ENCODE measurements at regions not wholly inside any gene's neighbourhood (a gene's known extent, or its start where the extent isn't known, plus 50 kb on each side); places are given as distances from the start of the nearest gene placed in this dataset.

DNA sequence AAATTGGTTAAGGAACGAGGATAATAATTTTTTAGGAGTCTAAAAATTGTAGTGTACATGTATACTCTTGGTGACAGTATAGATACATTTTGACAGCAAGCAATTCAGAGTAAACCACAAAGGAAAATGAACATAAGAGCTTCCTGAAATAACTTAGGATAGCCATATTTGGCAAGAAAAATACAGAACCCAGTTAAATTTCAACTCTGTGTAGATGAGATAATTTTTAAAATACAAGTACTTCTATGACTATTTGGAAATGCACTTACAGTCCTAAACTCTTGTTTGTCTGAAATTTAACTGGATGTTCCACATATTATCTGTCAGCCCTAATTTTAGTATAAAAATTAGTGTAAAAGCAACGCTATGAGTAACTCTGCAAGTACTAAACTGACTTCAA, 124.4 kb upstream of the PCDH18 start:
- no peaks in the 10 kb centered on the region for H4K20me1 ChIP-seq (replicated peaks; ENCODE audit: insufficient read depth)
- no peak overlapping the region for H3K27ac Mint-ChIP-seq
- H3F3A ChIP-seq (replicated peaks; ENCODE audit: low read depth), result no peaks in the 10 kb centered on the region
- no peaks in the 10 kb centered on the region for H3K4me1 ChIP-seq (ENCODE audit: insufficient read depth)
- H3K4me3 ChIP-seq, result no peak overlapping the region
- H2AFZ ChIP-seq, result no peak overlapping the region
- H3K4me2 ChIP-seq, result no peak overlapping the region
- H3K4me1 Mint-ChIP-seq, result no peaks in the 10 kb centered on the region
- DNase-seq (ENCODE audit: low spot score) (no peak), ATAC-seq (no peak)
- H3K27me3 ChIP-seq (ENCODE audit: insufficient read depth), result no peaks in the 10 kb centered on the region
- TF ChIP-seq POLR2AphosphoS5 (IDR thresholded peaks at IDR 0.05; ENCODE audit: low read depth) (no peak), CREB1 (CRISPR knock-in tag; IDR thresholded peaks at IDR 0.05; ENCODE audit: low read depth) (no peak), EZH2 (IDR thresholded peaks at IDR 0.05; ENCODE audit: low read depth, unreplicated experiment) (no peak), ZNF114 (CRISPR knock-in tag; IDR thresholded peaks at IDR 0.05) (no peak), STAT1 (IDR thresholded peaks at IDR 0.05; ENCODE audit: unreplicated experiment) (no peak), EZH2phosphoT487 (IDR thresholded peaks at IDR 0.05; ENCODE audit: unreplicated experiment) (no peak), NANOG (IDR thresholded peaks at IDR 0.05; ENCODE audit: borderline replicate concordance) (no peak), ZNF331 (CRISPR knock-in tag; IDR thresholded peaks at IDR 0.05; ENCODE audit: low read depth) (no peak), JUNB (IDR thresholded peaks at IDR 0.05; ENCODE audit: unreplicated experiment) (no peak)
- TF ChIP-seq, protein P1, sequence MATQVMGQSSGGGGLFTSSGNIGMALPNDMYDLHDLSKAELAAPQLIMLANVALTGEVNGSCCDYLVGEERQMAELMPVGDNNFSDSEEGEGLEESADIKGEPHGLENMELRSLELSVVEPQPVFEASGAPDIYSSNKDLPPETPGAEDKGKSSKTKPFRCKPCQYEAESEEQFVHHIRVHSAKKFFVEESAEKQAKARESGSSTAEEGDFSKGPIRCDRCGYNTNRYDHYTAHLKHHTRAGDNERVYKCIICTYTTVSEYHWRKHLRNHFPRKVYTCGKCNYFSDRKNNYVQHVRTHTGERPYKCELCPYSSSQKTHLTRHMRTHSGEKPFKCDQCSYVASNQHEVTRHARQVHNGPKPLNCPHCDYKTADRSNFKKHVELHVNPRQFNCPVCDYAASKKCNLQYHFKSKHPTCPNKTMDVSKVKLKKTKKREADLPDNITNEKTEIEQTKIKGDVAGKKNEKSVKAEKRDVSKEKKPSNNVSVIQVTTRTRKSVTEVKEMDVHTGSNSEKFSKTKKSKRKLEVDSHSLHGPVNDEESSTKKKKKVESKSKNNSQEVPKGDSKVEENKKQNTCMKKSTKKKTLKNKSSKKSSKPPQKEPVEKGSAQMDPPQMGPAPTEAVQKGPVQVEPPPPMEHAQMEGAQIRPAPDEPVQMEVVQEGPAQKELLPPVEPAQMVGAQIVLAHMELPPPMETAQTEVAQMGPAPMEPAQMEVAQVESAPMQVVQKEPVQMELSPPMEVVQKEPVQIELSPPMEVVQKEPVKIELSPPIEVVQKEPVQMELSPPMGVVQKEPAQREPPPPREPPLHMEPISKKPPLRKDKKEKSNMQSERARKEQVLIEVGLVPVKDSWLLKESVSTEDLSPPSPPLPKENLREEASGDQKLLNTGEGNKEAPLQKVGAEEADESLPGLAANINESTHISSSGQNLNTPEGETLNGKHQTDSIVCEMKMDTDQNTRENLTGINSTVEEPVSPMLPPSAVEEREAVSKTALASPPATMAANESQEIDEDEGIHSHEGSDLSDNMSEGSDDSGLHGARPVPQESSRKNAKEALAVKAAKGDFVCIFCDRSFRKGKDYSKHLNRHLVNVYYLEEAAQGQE (IDR thresholded peaks at IDR 0.05; ENCODE audit: unreplicated experiment), result no peak
- TF ChIP-seq, protein P2, sequence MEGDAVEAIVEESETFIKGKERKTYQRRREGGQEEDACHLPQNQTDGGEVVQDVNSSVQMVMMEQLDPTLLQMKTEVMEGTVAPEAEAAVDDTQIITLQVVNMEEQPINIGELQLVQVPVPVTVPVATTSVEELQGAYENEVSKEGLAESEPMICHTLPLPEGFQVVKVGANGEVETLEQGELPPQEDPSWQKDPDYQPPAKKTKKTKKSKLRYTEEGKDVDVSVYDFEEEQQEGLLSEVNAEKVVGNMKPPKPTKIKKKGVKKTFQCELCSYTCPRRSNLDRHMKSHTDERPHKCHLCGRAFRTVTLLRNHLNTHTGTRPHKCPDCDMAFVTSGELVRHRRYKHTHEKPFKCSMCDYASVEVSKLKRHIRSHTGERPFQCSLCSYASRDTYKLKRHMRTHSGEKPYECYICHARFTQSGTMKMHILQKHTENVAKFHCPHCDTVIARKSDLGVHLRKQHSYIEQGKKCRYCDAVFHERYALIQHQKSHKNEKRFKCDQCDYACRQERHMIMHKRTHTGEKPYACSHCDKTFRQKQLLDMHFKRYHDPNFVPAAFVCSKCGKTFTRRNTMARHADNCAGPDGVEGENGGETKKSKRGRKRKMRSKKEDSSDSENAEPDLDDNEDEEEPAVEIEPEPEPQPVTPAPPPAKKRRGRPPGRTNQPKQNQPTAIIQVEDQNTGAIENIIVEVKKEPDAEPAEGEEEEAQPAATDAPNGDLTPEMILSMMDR (conservative IDR thresholded peaks at IDR 0.05; ENCODE audit: low read depth in 2 of 2), result no peak
- TF ChIP-seq, protein P3, sequence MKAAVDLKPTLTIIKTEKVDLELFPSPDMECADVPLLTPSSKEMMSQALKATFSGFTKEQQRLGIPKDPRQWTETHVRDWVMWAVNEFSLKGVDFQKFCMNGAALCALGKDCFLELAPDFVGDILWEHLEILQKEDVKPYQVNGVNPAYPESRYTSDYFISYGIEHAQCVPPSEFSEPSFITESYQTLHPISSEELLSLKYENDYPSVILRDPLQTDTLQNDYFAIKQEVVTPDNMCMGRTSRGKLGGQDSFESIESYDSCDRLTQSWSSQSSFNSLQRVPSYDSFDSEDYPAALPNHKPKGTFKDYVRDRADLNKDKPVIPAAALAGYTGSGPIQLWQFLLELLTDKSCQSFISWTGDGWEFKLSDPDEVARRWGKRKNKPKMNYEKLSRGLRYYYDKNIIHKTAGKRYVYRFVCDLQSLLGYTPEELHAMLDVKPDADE (IDR thresholded peaks at IDR 0.05), result no peak
- TF ChIP-seq, protein P4, sequence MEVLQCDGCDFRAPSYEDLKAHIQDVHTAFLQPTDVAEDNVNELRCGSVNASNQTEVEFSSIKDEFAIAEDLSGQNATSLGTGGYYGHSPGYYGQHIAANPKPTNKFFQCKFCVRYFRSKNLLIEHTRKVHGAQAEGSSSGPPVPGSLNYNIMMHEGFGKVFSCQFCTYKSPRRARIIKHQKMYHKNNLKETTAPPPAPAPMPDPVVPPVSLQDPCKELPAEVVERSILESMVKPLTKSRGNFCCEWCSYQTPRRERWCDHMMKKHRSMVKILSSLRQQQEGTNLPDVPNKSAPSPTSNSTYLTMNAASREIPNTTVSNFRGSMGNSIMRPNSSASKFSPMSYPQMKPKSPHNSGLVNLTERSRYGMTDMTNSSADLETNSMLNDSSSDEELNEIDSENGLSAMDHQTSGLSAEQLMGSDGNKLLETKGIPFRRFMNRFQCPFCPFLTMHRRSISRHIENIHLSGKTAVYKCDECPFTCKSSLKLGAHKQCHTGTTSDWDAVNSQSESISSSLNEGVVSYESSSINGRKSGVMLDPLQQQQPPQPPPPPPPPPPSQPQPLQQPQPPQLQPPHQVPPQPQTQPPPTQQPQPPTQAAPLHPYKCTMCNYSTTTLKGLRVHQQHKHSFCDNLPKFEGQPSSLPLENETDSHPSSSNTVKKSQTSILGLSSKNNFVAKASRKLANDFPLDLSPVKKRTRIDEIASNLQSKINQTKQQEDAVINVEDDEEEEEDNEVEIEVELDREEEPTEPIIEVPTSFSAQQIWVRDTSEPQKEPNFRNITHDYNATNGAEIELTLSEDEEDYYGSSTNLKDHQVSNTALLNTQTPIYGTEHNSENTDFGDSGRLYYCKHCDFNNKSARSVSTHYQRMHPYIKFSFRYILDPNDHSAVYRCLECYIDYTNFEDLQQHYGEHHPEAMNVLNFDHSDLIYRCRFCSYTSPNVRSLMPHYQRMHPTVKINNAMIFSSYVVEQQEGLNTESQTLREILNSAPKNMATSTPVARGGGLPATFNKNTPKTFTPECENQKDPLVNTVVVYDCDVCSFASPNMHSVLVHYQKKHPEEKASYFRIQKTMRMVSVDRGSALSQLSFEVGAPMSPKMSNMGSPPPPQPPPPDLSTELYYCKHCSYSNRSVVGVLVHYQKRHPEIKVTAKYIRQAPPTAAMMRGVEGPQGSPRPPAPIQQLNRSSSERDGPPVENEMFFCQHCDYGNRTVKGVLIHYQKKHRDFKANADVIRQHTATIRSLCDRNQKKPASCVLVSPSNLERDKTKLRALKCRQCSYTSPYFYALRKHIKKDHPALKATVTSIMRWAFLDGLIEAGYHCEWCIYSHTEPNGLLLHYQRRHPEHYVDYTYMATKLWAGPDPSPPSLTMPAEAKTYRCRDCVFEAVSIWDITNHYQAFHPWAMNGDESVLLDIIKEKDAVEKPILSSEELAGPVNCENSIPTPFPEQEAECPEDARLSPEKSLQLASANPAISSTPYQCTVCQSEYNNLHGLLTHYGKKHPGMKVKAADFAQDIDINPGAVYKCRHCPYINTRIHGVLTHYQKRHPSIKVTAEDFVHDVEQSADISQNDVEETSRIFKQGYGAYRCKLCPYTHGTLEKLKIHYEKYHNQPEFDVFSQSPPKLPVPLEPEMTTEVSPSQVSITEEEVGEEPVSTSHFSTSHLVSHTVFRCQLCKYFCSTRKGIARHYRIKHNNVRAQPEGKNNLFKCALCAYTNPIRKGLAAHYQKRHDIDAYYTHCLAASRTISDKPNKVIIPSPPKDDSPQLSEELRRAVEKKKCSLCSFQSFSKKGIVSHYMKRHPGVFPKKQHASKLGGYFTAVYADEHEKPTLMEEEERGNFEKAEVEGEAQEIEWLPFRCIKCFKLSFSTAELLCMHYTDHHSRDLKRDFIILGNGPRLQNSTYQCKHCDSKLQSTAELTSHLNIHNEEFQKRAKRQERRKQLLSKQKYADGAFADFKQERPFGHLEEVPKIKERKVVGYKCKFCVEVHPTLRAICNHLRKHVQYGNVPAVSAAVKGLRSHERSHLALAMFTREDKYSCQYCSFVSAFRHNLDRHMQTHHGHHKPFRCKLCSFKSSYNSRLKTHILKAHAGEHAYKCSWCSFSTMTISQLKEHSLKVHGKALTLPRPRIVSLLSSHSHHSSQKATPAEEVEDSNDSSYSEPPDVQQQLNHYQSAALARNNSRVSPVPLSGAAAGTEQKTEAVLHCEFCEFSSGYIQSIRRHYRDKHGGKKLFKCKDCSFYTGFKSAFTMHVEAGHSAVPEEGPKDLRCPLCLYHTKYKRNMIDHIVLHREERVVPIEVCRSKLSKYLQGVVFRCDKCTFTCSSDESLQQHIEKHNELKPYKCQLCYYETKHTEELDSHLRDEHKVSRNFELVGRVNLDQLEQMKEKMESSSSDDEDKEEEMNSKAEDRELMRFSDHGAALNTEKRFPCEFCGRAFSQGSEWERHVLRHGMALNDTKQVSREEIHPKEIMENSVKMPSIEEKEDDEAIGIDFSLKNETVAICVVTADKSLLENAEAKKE (CRISPR knock-in tag; IDR thresholded peaks at IDR 0.05), result no peak
- H3K4me3 Mint-ChIP-seq, result no peak overlapping the region
- H3K27ac ChIP-seq (ENCODE audit: low read depth), result no peak overlapping the region
- H3K27me3 Mint-ChIP-seq (ENCODE audit: insufficient read depth, low read depth, poor library complexity), result peaks cover 2% of the 10 kb centered on the region
- no peaks in the 10 kb centered on the region for H3K9me2 ChIP-seq (ENCODE audit: insufficient read depth)
- no peaks in the 10 kb centered on the region for H3K36me3 ChIP-seq (ENCODE audit: insufficient read depth)
- peaks cover 4% of the 10 kb centered on the region; the same call in 2 of the 3 replicates for H3K9me3 Mint-ChIP-seq
- peaks cover 4% of the 10 kb centered on the region; the same call in 2 of the 3 replicates for H3K36me3 Mint-ChIP-seq (ENCODE audit: low read depth)
- H3K79me2 ChIP-seq (replicated peaks; ENCODE audit: insufficient read depth), result no peaks in the 10 kb centered on the region
